H1 (cell line): ENCODE measurements at regions not wholly inside any gene's neighbourhood (a gene's known extent, or its start where the extent isn't known, plus 50 kb on each side); places are given as distances from the start of the nearest gene placed in this dataset.

Experiments
- CHD7 ChIP-seq: fragments of 300-600 bp; sonication (generic); IDR thresholded peaks from 2 replicates; pipeline ENCODE4 v1.7.1; 2012; ENCODE audit warnings: low read length, moderate library complexity, mild to moderate bottlenecking, inconsistent platforms; ENCODE audit not compliant: insufficient replicate concordance
- CTBP2 ChIP-seq: IDR thresholded peaks from 2 replicates; pipeline ENCODE4 v1.7.0; 2011; ENCODE audit warnings: borderline replicate concordance, mild to moderate bottlenecking, moderate library complexity, mixed read lengths, low read length; ENCODE audit not compliant: insufficient read depth, insufficient read length
- HDAC6 ChIP-seq: IDR thresholded peaks from one replicate; pipeline ENCODE4 v1.7.1; 2012; ENCODE audit warnings: low read depth, mild to moderate bottlenecking, inconsistent platforms, low read length, moderate library complexity
- JUND ChIP-seq: IDR thresholded peaks from 2 replicates; pipeline ENCODE4 v1.6.1; 2011; ENCODE audit warnings: mild to moderate bottlenecking, improper control_type of control experiment, low read length
- KDM5A ChIP-seq: fragments of 200-600 bp; IDR thresholded peaks from 2 replicates; pipeline ENCODE4 v1.7.1; 2012; ENCODE audit warnings: mild to moderate bottlenecking, low read length, inconsistent platforms, mixed read lengths
- POLR2AphosphoS5 ChIP-seq: IDR thresholded peaks from 2 replicates; pipeline ENCODE4 v1.6.1; 2011; ENCODE audit warnings: low read depth, low read length
- RBBP5 ChIP-seq: IDR thresholded peaks from 2 replicates; pipeline ENCODE4 v1.7.1; 2012; ENCODE audit warnings: low read depth, mild to moderate bottlenecking, inconsistent platforms, low read length, moderate library complexity, borderline replicate concordance
- RNF2 ChIP-seq: fragments of 200-900, 300-1000 bp; sonication (generic); IDR thresholded peaks from 2 replicates; pipeline ENCODE4 v1.7.1; 2016; ENCODE audit warnings: borderline replicate concordance, low read depth, mild to moderate bottlenecking, antibody characterized with exemption, low read length; ENCODE audit not compliant: poor library complexity, severe bottlenecking; ENCODE audit errors: missing control alignments

GRCh38 chr13:71309905-71310304 is 557.1 kb downstream of the DACH1 start (continued):
- TF ChIP-seq CHD7 (no peak), RNF2 (no peak), JUND (no peak), KDM5A (no peak), CTBP2 (no peak), HDAC6 (no peak), RBBP5 (no peak), POLR2AphosphoS5 (no peak)
- TF ChIP-seq, all 59 proteins: peak for 0
